Mesenchymal stem cell (in vitro differentiated cells and primary cell): ENCODE measurements at regions not wholly inside any gene's neighbourhood (a gene's known extent, or its start where the extent isn't known, plus 50 kb on each side); places are given as distances from the start of the nearest gene placed in this dataset.

Source experiments
- DNase-seq: peaks from one replicate; pipeline ENCODE4 v3.0.0-alpha.2; 2013
- H2AFZ ChIP-seq: one replicate; pipeline ENCODE4 v1.6.1; 2013; ENCODE audit warnings: low read depth, mild to moderate bottlenecking, control low read depth, inconsistent platforms, low read length, moderate library complexity
- H2AK5ac ChIP-seq: 2 replicates; pipeline ENCODE4 v1.6.1; 2013; ENCODE audit warnings: low read length, moderate library complexity, mild to moderate bottlenecking, inconsistent platforms; ENCODE audit not compliant: severe bottlenecking
- H2BK120ac ChIP-seq: one replicate; pipeline ENCODE4 v1.6.1; 2013; ENCODE audit warnings: low read depth, mild to moderate bottlenecking, inconsistent platforms, low read length, moderate library complexity
- H2BK12ac ChIP-seq, 2 experiments: one replicate each; pipeline ENCODE4 v1.6.1; 2013; ENCODE audit warnings: inconsistent platforms in 2 of 2, low read length in 2 of 2, mild to moderate bottlenecking in 2 of 2, moderate library complexity in 2 of 2, control low read depth in 1 of 2
- H2BK15ac ChIP-seq: one replicate; pipeline ENCODE4 v1.6.1; 2013; ENCODE audit warnings: mild to moderate bottlenecking, low read depth, inconsistent platforms; ENCODE audit not compliant: poor library complexity, severe bottlenecking
- H2BK5ac ChIP-seq: 2 replicates; pipeline ENCODE4 v1.6.1; 2013; ENCODE audit warnings: low read depth, mild to moderate bottlenecking, low read length, control low read depth, inconsistent platforms; ENCODE audit not compliant: poor library complexity, severe bottlenecking
- H3K14ac ChIP-seq, 2 experiments: one replicate each; pipeline ENCODE4 v1.6.1; 2013; ENCODE audit warnings: inconsistent platforms in 2 of 2, low read length in 2 of 2, control low read depth in 1 of 2, mild to moderate bottlenecking in 1 of 2, moderate library complexity in 1 of 2
- H3K18ac ChIP-seq, 2 experiments: one replicate each; pipeline ENCODE4 v1.6.1; 2013; ENCODE audit warnings: inconsistent platforms in 2 of 2, low read length in 2 of 2, control low read depth in 1 of 2, low read depth in 1 of 2, mild to moderate bottlenecking in 1 of 2
- H3K23ac ChIP-seq, 2 experiments: one replicate each; pipeline ENCODE4 v1.6.1; 2013; ENCODE audit warnings: inconsistent platforms in 2 of 2, low read length in 2 of 2, mild to moderate bottlenecking in 2 of 2, moderate library complexity in 2 of 2, control low read depth in 1 of 2
- H3K27ac ChIP-seq: 2 replicates; pipeline ENCODE4 v1.5.1; 2013; ENCODE audit warnings: mild to moderate bottlenecking, moderate library complexity, low read length, control low read depth, inconsistent platforms; ENCODE audit not compliant: poor library complexity, severe bottlenecking
- H3K27me3 ChIP-seq, 2 experiments: 2 replicates each; pipeline versions ENCODE4 v1.6.1 to v1.7.0; 2013; ENCODE audit warnings: low read length in 2 of 2, mild to moderate bottlenecking in 2 of 2, moderate library complexity in 2 of 2, control low read depth in 1 of 2, inconsistent platforms in 1 of 2; ENCODE audit not compliant: control insufficient read depth in 1 of 2, insufficient read depth in 1 of 2
- H3K36me3 ChIP-seq, 2 experiments: 2 replicates each; pipeline versions ENCODE4 v1.6.1 to v1.7.0; 2013; ENCODE audit warnings: low read length in 2 of 2, control low read depth in 1 of 2, inconsistent platforms in 1 of 2, low read depth in 1 of 2, mild to moderate bottlenecking in 1 of 2; ENCODE audit not compliant: insufficient read depth in 2 of 2, control insufficient read depth in 1 of 2
- H3K4ac ChIP-seq, 2 experiments: one replicate each; pipeline ENCODE4 v1.6.1; 2013; ENCODE audit warnings: inconsistent platforms in 2 of 2, low read length in 2 of 2, mild to moderate bottlenecking in 2 of 2, moderate library complexity in 2 of 2, control low read depth in 1 of 2, low read depth in 1 of 2
- H3K4me1 ChIP-seq: 2 replicates; pipeline ENCODE4 v1.6.1; 2013; ENCODE audit warnings: low read depth, low read length, control low read depth; ENCODE audit not compliant: control insufficient read depth, insufficient read depth
- H3K4me2 ChIP-seq: 2 replicates; pipeline ENCODE4 v1.6.1; 2013; ENCODE audit warnings: low read length, mild to moderate bottlenecking, inconsistent platforms; ENCODE audit not compliant: poor library complexity, severe bottlenecking
- H3K4me3 ChIP-seq, 2 experiments: 2 replicates each; pipeline versions ENCODE4 v1.5.1 to v1.7.0; 2013; ENCODE audit warnings: low read length in 2 of 2, mild to moderate bottlenecking in 2 of 2, control low read depth in 1 of 2, low read depth in 1 of 2; ENCODE audit not compliant: insufficient read depth in 1 of 2
- H3K79me1 ChIP-seq: replicated peaks from 2 replicates; pipeline ENCODE4 v1.6.1; 2013; ENCODE audit warnings: mild to moderate bottlenecking, control low read depth, low read length, inconsistent platforms; ENCODE audit not compliant: poor library complexity, severe bottlenecking
- H3K9ac ChIP-seq: 2 replicates; pipeline ENCODE4 v1.7.0; 2013; ENCODE audit warnings: mild to moderate bottlenecking, low read length, moderate library complexity
- H3K9me3 ChIP-seq: 2 replicates; pipeline ENCODE4 v1.7.0; 2013; ENCODE audit warnings: mild to moderate bottlenecking, low read length; ENCODE audit not compliant: control insufficient read depth
- H4K8ac ChIP-seq: one replicate; pipeline ENCODE4 v1.6.1; 2013; ENCODE audit warnings: inconsistent platforms, mild to moderate bottlenecking, low read length, moderate library complexity
- H4K91ac ChIP-seq: one replicate; pipeline ENCODE4 v1.6.1; 2013; ENCODE audit warnings: mild to moderate bottlenecking, low read length, inconsistent platforms
- WGBS: methylation state at CpG from one replicate; pipeline ENCODE4 v1.1.7; 2013; ENCODE audit warnings: mixed read lengths; 5-methylcytosine and 5-hydroxymethylcytosine counted together

GRCh38 chrX:109839694-109840567, 106.9 kb upstream of the ACSL4 start:
- H2BK5ac ChIP-seq = peak overlapping the region; percentile 87
- H3K23ac ChIP-seq = no peak overlapping the region
- H4K91ac ChIP-seq = peak overlapping the region; percentile 68
- peaks cover 0 to 21% of the 10 kb centered on the region in 2 experiments for H3K27me3 ChIP-seq
- H3K4me3 ChIP-seq = peak overlapping the region in 1 of 2 experiments; percentile 52
- H3K18ac ChIP-seq = peak overlapping the region; percentile 70 to 85
- H2AK5ac ChIP-seq = peak overlapping the region; percentile 70
- peak overlapping the region; percentile 73 for H3K9ac ChIP-seq
- H3K14ac ChIP-seq = no peak overlapping the region
- H3K4me2 ChIP-seq = peak overlapping the region; percentile 16
- H3K79me1 ChIP-seq = no peaks in the 10 kb centered on the region
- WGBS = 25% methylated on average over 9 of the region's 13 CpGs
- H3K4me1 ChIP-seq = peaks cover 4% of the 10 kb centered on the region
- no peak overlapping the region for H2AFZ ChIP-seq
- H3K4ac ChIP-seq = peak overlapping the region; percentile 35 to 75
- peak overlapping the region; percentile 96 for H2BK120ac ChIP-seq
- no peaks in the 10 kb centered on the region for H3K36me3 ChIP-seq
- H2BK12ac ChIP-seq = no peak overlapping the region
- H3K27ac ChIP-seq = peak overlapping the region; percentile 98
- no peaks in the 10 kb centered on the region for H3K9me3 ChIP-seq
- H2BK15ac ChIP-seq = peak overlapping the region; percentile 0
- DNase-seq = peak; percentile 75
- H4K8ac ChIP-seq = peak overlapping the region; percentile 61

- peak; percentile 96 for DNase-seq
- H3K14ac ChIP-seq = no peak overlapping the region
- H3K4me3 ChIP-seq = peak overlapping the region in 1 of 2 experiments; percentile 52
- H3K79me1 ChIP-seq = no peaks in the 10 kb centered on the region
- no peaks in the 10 kb centered on the region for H3K9me3 ChIP-seq
- H3K4me2 ChIP-seq = no peak overlapping the region
- H3K4me1 ChIP-seq = peaks cover 4% of the 10 kb centered on the region
- H2AFZ ChIP-seq = no peak overlapping the region
- H3K27me3 ChIP-seq = peaks cover 0 to 21% of the 10 kb centered on the region in 2 experiments
- H2BK12ac ChIP-seq = peak overlapping the region in 1 of 2 experiments; percentile 77
- no peak overlapping the region for H3K4ac ChIP-seq
- peak overlapping the region; percentile 41 for H4K8ac ChIP-seq
- H4K91ac ChIP-seq = peak overlapping the region; percentile 68
- peak overlapping the region; percentile 73 for H3K9ac ChIP-seq
- H2AK5ac ChIP-seq = no peak overlapping the region
- peak overlapping the region; percentile 70 to 89 for H3K18ac ChIP-seq
- peak overlapping the region; percentile 98 for H3K27ac ChIP-seq
- no peak overlapping the region for H3K23ac ChIP-seq
- no peak overlapping the region for H2BK15ac ChIP-seq
- peak overlapping the region; percentile 96 for H2BK120ac ChIP-seq
- no peaks in the 10 kb centered on the region for H3K36me3 ChIP-seq
- 0% methylated on average over 1 of the region's 3 CpGs for WGBS
- H2BK5ac ChIP-seq = peak overlapping the region; percentile 87
Observed at GRCh38 chrX:109840585-109840984, 107.5 kb upstream of the ACSL4 start.

GRCh38 chrX:109841257-109841656, 108.2 kb upstream of the ACSL4 start:
- no peak overlapping the region for H3K27ac ChIP-seq
- H2BK120ac ChIP-seq = peak overlapping the region; percentile 8
- no peak overlapping the region for H3K14ac ChIP-seq
- no peak overlapping the region for H2AFZ ChIP-seq
- no peak for DNase-seq
- H3K27me3 ChIP-seq = peaks cover 0 to 17% of the 10 kb centered on the region in 2 experiments
- H3K36me3 ChIP-seq = no peaks in the 10 kb centered on the region
- H3K4me3 ChIP-seq = no peak overlapping the region
- H2AK5ac ChIP-seq = no peak overlapping the region
- H4K8ac ChIP-seq = peak overlapping the region; percentile 41
- no peak overlapping the region for H3K4me2 ChIP-seq
- no peak overlapping the region for H3K23ac ChIP-seq
- no peaks in the 10 kb centered on the region for H3K9me3 ChIP-seq
- H3K18ac ChIP-seq = no peak overlapping the region
- WGBS = 100% methylated on average over 1 of the region's 4 CpGs
- peak overlapping the region; percentile 30 for H3K9ac ChIP-seq
- no peak overlapping the region for H2BK5ac ChIP-seq
- H3K4ac ChIP-seq = no peak overlapping the region
- H4K91ac ChIP-seq = no peak overlapping the region
- no peaks in the 10 kb centered on the region for H3K79me1 ChIP-seq
- H3K4me1 ChIP-seq = peaks cover 4% of the 10 kb centered on the region
- H2BK15ac ChIP-seq = no peak overlapping the region
- H2BK12ac ChIP-seq = no peak overlapping the region

- no peak overlapping the region for H4K8ac ChIP-seq
- no peak overlapping the region for H2BK12ac ChIP-seq
- no peak overlapping the region for H3K18ac ChIP-seq
- DNase-seq = peak; percentile 51
- H3K36me3 ChIP-seq = no peaks in the 10 kb centered on the region
- H3K4me3 ChIP-seq = no peak overlapping the region
- H3K14ac ChIP-seq = no peak overlapping the region
- no peaks in the 10 kb centered on the region for H3K79me1 ChIP-seq
- H3K27ac ChIP-seq = no peak overlapping the region
- no peak overlapping the region for H2AK5ac ChIP-seq
- no peak overlapping the region for H2BK15ac ChIP-seq
- no peak overlapping the region for H2AFZ ChIP-seq
- no peak overlapping the region for H3K23ac ChIP-seq
- 100% methylated on average over 4 of the region's 4 CpGs for WGBS
- H3K9me3 ChIP-seq = no peaks in the 10 kb centered on the region
- peak overlapping the region; percentile 30 for H3K9ac ChIP-seq
- no peak overlapping the region for H3K4me2 ChIP-seq
- no peak overlapping the region for H2BK120ac ChIP-seq
- no peak overlapping the region for H2BK5ac ChIP-seq
- peaks cover 4% of the 10 kb centered on the region for H3K4me1 ChIP-seq
- no peak overlapping the region for H3K4ac ChIP-seq
- H3K27me3 ChIP-seq = peaks cover 0 to 11% of the 10 kb centered on the region in 2 experiments
- no peak overlapping the region for H4K91ac ChIP-seq
Observed at GRCh38 chrX:109841869-109842579, 109.0 kb upstream of the ACSL4 start.
